ENCODE measurements at regions not wholly inside any gene's neighbourhood (a gene's known extent, or its start where the extent isn't known, plus 50 kb on each side); places are given as distances from the start of the nearest gene placed in this dataset.

DNA sequence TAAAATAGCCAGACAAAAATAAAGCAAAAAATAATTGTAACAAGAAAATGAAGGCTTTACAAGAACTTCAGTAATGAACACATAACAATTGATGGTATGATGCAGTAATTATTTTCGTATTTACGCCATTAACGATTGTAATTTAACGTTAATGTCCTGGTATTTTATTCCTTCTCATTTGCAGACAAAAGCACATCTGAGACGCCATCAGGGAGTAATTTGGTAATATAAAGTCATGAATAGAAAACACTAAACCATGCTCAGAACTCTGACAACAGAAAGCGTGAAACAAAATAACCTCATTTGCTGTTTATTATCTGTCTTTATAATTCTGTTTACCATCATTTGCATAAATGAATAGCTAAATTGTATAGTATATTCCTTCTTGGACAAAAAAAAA is 336.6 kb upstream of the THRB start:
- SMC1A ChIA-PET (ENCODE audit: uncharacterized antibody, unreplicated experiment): no interaction called here
- Histone ChIP-seq H3K4me1 (ENCODE audit: control insufficient read depth, insufficient read depth, low read length) (no peaks in the 10 kb centered on the region), H3K9ac (ENCODE audit: control insufficient read depth, insufficient read depth, low read length) (no peak overlapping the region), H3K27ac (ENCODE audit: control insufficient read depth, insufficient read depth) (no peak overlapping the region), H2AFZ (ENCODE audit: control insufficient read depth, low read depth, low read length) (no peak overlapping the region), H3K27me3 (replicated peaks in 1 of 2; ENCODE audit: control insufficient read depth in 2 of 2, insufficient read depth in 2 of 2, low read length in 1 of 2) (no peaks in the 10 kb centered on the region; a peak in 2 of 4 replicates), H3K36me3 (ENCODE audit: control insufficient read depth in 2 of 2, insufficient read depth in 2 of 2, low read length in 1 of 2) (no peaks in the 10 kb centered on the region), H4K20me1 (ENCODE audit: control insufficient read depth, insufficient read depth) (no peaks in the 10 kb centered on the region), H3K9me3 (replicated peaks; ENCODE audit: control insufficient read depth, insufficient read depth, low read length) (no peaks in the 10 kb centered on the region), H3K4me2 (ENCODE audit: control insufficient read depth, insufficient read depth) (no peak overlapping the region), H3K79me2 (ENCODE audit: control insufficient read depth, insufficient read depth, low read length) (no peaks in the 10 kb centered on the region), H3K4me3 (no peak overlapping the region)
- DNase-seq (ENCODE audit: low read depth, low spot score): no peak
- CTCF ChIA-PET: no interaction called here
- RAD21 ChIA-PET (ENCODE audit: unreplicated experiment): no interaction called here
- POLR2A ChIA-PET: interaction anchor here (0.5 kb wide), 1 partner anchor 9 kb away, joined by 3 read pairs; no protein-coding TSS in a partner anchor
- in situ Hi-C loops (cut with MboI): no loop called here
- BruUV-seq (replicated peaks): no TSS peak
- 32% methylated on average over 6 of the region's 6 CpGs for WGBS (ENCODE audit: insufficient coverage, insufficient replicate concordance, low lambda C conversion rate, missing lambda C conversion rate)
- ATAC-seq: no peak
- intact Hi-C loops (cut with micrococcal nuclease; ENCODE audit: unreplicated experiment): no loop called here
- FAIRE-seq: no peak
- TF ChIP-seq PML (IDR thresholded peaks at IDR 0.05; ENCODE audit: low read length) (no peak), PKNOX1 (IDR thresholded peaks at IDR 0.05) (no peak), STAT1 (conservative IDR thresholded peaks at IDR 0.05) (no peak), TCF7 (IDR thresholded peaks at IDR 0.05; ENCODE audit: borderline replicate concordance) (no peak), NFXL1 (IDR thresholded peaks at IDR 0.05; ENCODE audit: borderline replicate concordance) (no peak), IRF5 (IDR thresholded peaks at IDR 0.05; ENCODE audit: borderline replicate concordance) (no peak), SUPT20H (IDR thresholded peaks at IDR 0.05; ENCODE audit: borderline replicate concordance, control insufficient read depth, low read depth, low read length) (no peak), RAD21 (IDR thresholded peaks at IDR 0.05; ENCODE audit: insufficient read depth, low read depth, low read length) (no peak), NBN (IDR thresholded peaks at IDR 0.05) (no peak), SUZ12 (IDR thresholded peaks at IDR 0.05; ENCODE audit: unreplicated experiment) (no peak)

All from GM12878 (cell line).